ENCODE measurements at regions not wholly inside any gene's neighbourhood (a gene's known extent, or its start where the extent isn't known, plus 50 kb on each side); places are given as distances from the start of the nearest gene placed in this dataset.

- H3K27me3 ChIP-seq (ENCODE audit: control insufficient read depth in 4 of 4, insufficient read depth in 4 of 4, low read length in 3 of 4): no peaks in the 10 kb centered on the region
- 74% methylated on average over 4 of the region's 4 CpGs for WGBS
- H3K36me3 ChIP-seq (ENCODE audit: control insufficient read depth in 4 of 4, insufficient read depth in 3 of 4, low read depth in 1 of 4, low read length in 3 of 4): no peaks in the 10 kb centered on the region
- DNase-seq (ENCODE audit: low spot score): no peak
- no peak overlapping the region for H3K9ac ChIP-seq (ENCODE audit: low read depth in 1 of 2, low read length in 2 of 2)
- no peaks in the 10 kb centered on the region for H3K4me1 ChIP-seq (ENCODE audit: control insufficient read depth in 4 of 4, insufficient read depth in 4 of 4, low read length in 3 of 4)
- peaks cover 0 to 3% (median 2%) of the 10 kb centered on the region in 4 donors for H3K9me3 ChIP-seq (ENCODE audit: control insufficient read depth in 4 of 4, low read length in 3 of 4)
- H3K4me3 ChIP-seq (ENCODE audit: low read depth in 1 of 3, low read length in 3 of 3): no peak overlapping the region
- no peak overlapping the region for H3K27ac ChIP-seq (ENCODE audit: low read depth in 1 of 2, low read length in 2 of 2)
- no peak for TF ChIP-seq CTCF (IDR thresholded peaks at IDR 0.05; ENCODE audit: low read depth, low read length, missing input control)
- TF ChIP-seq YY1 (IDR thresholded peaks at IDR 0.05): no peak
- TF ChIP-seq NR2F2 (IDR thresholded peaks at IDR 0.05): no peak
- TF ChIP-seq EGR1 (IDR thresholded peaks at IDR 0.05; ENCODE audit: low read depth in 2 of 2): no peak
- no peak for TF ChIP-seq RAD21 (IDR thresholded peaks at IDR 0.05)
- no peak for TF ChIP-seq JUND (IDR thresholded peaks at IDR 0.05)
- no peak for TF ChIP-seq ATF3 (IDR thresholded peaks at IDR 0.05)
- TF ChIP-seq HNF4G (IDR thresholded peaks at IDR 0.05): no peak
Observed at GRCh38 chr12:107978641-107979040, 150.4 kb upstream of the WSCD2 start.

DNA sequence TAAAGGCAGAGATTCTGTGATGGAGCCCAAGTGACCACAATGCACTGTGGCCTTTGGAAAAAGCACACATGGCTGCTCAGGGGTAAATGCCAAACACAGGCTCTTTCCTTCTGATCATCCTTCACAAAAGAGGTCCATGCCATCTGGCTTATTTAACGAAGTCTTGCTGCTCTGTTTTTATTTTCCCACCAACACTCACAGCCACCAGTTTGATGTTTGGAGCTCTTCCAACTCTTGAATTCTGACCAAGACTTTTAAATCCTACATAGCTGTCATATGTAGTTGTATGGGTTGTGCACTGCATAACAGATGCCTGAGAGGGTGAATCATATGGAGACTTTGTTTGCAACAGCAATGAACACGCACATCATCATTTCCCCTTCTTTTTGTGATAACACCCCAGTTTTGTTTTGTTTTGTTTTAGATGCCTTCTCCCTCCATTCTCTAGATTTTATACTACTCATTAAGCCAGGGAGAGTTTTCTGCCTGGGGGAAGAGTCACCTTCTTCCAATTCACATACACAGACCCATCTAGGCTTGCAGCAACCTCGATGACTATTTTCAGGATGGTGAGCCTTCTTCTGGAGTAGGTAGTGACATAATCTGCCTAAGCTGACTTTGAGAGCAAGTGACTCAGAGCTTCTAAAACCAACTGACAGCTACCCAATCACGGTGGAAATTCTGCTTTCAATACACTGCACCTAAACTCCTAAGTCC, 145.2 kb upstream of the WSCD2 start:
- Histone ChIP-seq H3K36me3 (ENCODE audit: control insufficient read depth in 4 of 4, insufficient read depth in 3 of 4, low read depth in 1 of 4, low read length in 3 of 4) (no peaks in the 10 kb centered on the region), H3K4me3 (ENCODE audit: low read depth in 1 of 3, low read length in 3 of 3) (no peak overlapping the region), H3K27me3 (ENCODE audit: control insufficient read depth in 4 of 4, insufficient read depth in 4 of 4, low read length in 3 of 4) (no peaks in the 10 kb centered on the region), H3K9ac (ENCODE audit: low read depth in 1 of 2, low read length in 2 of 2) (no peak overlapping the region), H3K9me3 (ENCODE audit: control insufficient read depth in 4 of 4, low read length in 3 of 4) (no peaks in the 10 kb centered on the region), H3K4me1 (ENCODE audit: control insufficient read depth in 4 of 4, insufficient read depth in 4 of 4, low read length in 3 of 4) (no peaks in the 10 kb centered on the region), H3K27ac (ENCODE audit: low read depth in 1 of 2, low read length in 2 of 2) (no peak overlapping the region)
- 55% methylated on average over 4 of the region's 4 CpGs for WGBS
- TF ChIP-seq CTCF (IDR thresholded peaks at IDR 0.05; ENCODE audit: low read depth, low read length, missing input control) (no peak), NR2F2 (IDR thresholded peaks at IDR 0.05) (no peak), TAF1 (conservative IDR thresholded peaks at IDR 0.05) (no peak), ATF3 (IDR thresholded peaks at IDR 0.05) (no peak), FOXA2 (IDR thresholded peaks at IDR 0.05) (no peak), EGR1 (IDR thresholded peaks at IDR 0.05; ENCODE audit: low read depth in 2 of 2) (no peak), SP1 (IDR thresholded peaks at IDR 0.05) (no peak), RAD21 (IDR thresholded peaks at IDR 0.05) (no peak), RXRA (IDR thresholded peaks at IDR 0.05) (no peak), YY1 (IDR thresholded peaks at IDR 0.05) (no peak), GABPA (IDR thresholded peaks at IDR 0.05 in 1 of 2, conservative IDR thresholded peaks at IDR 0.05 in 1 of 2) (no peak), HNF4G (IDR thresholded peaks at IDR 0.05) (no peak), JUND (IDR thresholded peaks at IDR 0.05) (no peak), HNF4A (conservative IDR thresholded peaks at IDR 0.05) (no peak), ZBTB33 (IDR thresholded peaks at IDR 0.05) (no peak)
- TF ChIP-seq, protein P1, sequence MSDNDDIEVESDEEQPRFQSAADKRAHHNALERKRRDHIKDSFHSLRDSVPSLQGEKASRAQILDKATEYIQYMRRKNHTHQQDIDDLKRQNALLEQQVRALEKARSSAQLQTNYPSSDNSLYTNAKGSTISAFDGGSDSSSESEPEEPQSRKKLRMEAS (IDR thresholded peaks at IDR 0.05): no peak
- TF ChIP-seq, protein P2, sequence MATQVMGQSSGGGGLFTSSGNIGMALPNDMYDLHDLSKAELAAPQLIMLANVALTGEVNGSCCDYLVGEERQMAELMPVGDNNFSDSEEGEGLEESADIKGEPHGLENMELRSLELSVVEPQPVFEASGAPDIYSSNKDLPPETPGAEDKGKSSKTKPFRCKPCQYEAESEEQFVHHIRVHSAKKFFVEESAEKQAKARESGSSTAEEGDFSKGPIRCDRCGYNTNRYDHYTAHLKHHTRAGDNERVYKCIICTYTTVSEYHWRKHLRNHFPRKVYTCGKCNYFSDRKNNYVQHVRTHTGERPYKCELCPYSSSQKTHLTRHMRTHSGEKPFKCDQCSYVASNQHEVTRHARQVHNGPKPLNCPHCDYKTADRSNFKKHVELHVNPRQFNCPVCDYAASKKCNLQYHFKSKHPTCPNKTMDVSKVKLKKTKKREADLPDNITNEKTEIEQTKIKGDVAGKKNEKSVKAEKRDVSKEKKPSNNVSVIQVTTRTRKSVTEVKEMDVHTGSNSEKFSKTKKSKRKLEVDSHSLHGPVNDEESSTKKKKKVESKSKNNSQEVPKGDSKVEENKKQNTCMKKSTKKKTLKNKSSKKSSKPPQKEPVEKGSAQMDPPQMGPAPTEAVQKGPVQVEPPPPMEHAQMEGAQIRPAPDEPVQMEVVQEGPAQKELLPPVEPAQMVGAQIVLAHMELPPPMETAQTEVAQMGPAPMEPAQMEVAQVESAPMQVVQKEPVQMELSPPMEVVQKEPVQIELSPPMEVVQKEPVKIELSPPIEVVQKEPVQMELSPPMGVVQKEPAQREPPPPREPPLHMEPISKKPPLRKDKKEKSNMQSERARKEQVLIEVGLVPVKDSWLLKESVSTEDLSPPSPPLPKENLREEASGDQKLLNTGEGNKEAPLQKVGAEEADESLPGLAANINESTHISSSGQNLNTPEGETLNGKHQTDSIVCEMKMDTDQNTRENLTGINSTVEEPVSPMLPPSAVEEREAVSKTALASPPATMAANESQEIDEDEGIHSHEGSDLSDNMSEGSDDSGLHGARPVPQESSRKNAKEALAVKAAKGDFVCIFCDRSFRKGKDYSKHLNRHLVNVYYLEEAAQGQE (IDR thresholded peaks at IDR 0.05): no peak
- DNase-seq (ENCODE audit: low spot score): no peak
